AG04449 (cell line): ENCODE measurements at regions not wholly inside any gene's neighbourhood (a gene's known extent, or its start where the extent isn't known, plus 50 kb on each side); places are given as distances from the start of the nearest gene placed in this dataset.
"Not testable (repeated sequence)": the region's sequence is repeated elsewhere in the genome, so short reads cannot be mapped to it uniquely, and the experiment has no call there.

ENCODE experiments used
- CTCF ChIA-PET: fragments of 350-600 bp; formaldehyde crosslinking; extraction: SDS; loops from one replicate; lab custom pipeline; 2021; ENCODE audit warnings: antibody characterized with exemption; lab: Yijun Ruan, JAX
- POLR2A ChIA-PET: fragments of 400-600, 350-600 bp; formaldehyde crosslinking; extraction: SDS; loops from one replicate; lab custom pipeline; 2020; ENCODE audit warnings: antibody characterized with exemption, inconsistent platforms; lab: Yijun Ruan, JAX
- DNase-seq: peaks from one replicate; pipeline ENCODE4 v3.0.0-alpha.2; 2010; ENCODE audit warnings: low read depth, low spot score
- H3K4me3 ChIP-seq: 2 replicates; pipeline ENCODE4 v1.5.1; 2011; ENCODE audit warnings: low read depth, mild to moderate bottlenecking, control low read depth, low read length

GRCh38 chr9:66266856-66267430 lies 530.0 kb downstream of the FOXD4L4 start:
- CTCF ChIA-PET, DNase-seq, POLR2A ChIA-PET, H3K4me3 ChIP-seq: not testable (repeated sequence)

GRCh38 chr9:66267684-66268083 lies 530.7 kb downstream of the FOXD4L4 start:
- DNase-seq, H3K4me3 ChIP-seq, POLR2A ChIA-PET, CTCF ChIA-PET: not testable (repeated sequence)

GRCh38 chr9:66269024-66269423 lies 532.1 kb downstream of the FOXD4L4 start:
- DNase-seq, CTCF ChIA-PET, POLR2A ChIA-PET, H3K4me3 ChIP-seq: not testable (repeated sequence)

GRCh38 chr9:66269783-66270182 lies 532.8 kb downstream of the FOXD4L4 start:
- peak overlapping the region; percentile 44 for H3K4me3 ChIP-seq
- DNase-seq, CTCF ChIA-PET, POLR2A ChIA-PET: not testable (repeated sequence)

GRCh38 chr9:66278809-66279208 lies 541.9 kb downstream of the FOXD4L4 start:
- H3K4me3 ChIP-seq, DNase-seq, CTCF ChIA-PET, POLR2A ChIA-PET: not testable (repeated sequence)
